ENCODE measurements at regions not wholly inside any gene's neighbourhood (a gene's known extent, or its start where the extent isn't known, plus 50 kb on each side); places are given as distances from the start of the nearest gene placed in this dataset.

GRCh38 chr1:58136387-58136786 is 410.1 kb downstream of the OMA1 start:
- no TSS peak for BruUV-seq (replicated peaks)
- Histone ChIP-seq H3F3A (ENCODE audit: insufficient read depth, low read depth) (no peaks in the 10 kb centered on the region), H3K9me2 (ENCODE audit: insufficient read depth) (no peaks in the 10 kb centered on the region), H3K4me1 (replicated peaks; ENCODE audit: insufficient read depth) (no peaks in the 10 kb centered on the region), H3K4me3 (no peak overlapping the region), H3K27ac (no peak overlapping the region), H3K27me3 (ENCODE audit: insufficient read depth, low read depth) (0 out of 2 replicates have a peak, but pooled peaks cover 3% of the 10 kb centered on the region), H3K9me3 (ENCODE audit: insufficient read depth, low read depth) (no peaks in the 10 kb centered on the region), H3K4me2 (no peak overlapping the region), H3K36me3 (ENCODE audit: low read depth) (no peaks in the 10 kb centered on the region), H2AFZ (no peak overlapping the region), H4K20me1 (ENCODE audit: insufficient read depth) (no peaks in the 10 kb centered on the region), H3K79me2 (ENCODE audit: low read depth) (no peaks in the 10 kb centered on the region)
- ChIA-PET POLR2A (ENCODE audit: unreplicated experiment) (no interaction called here), CTCF (no interaction called here)
- intact Hi-C loops (cut with micrococcal nuclease; ENCODE audit: unreplicated experiment): no loop called here
- DNase-seq: no peak
- no peak for TF ChIP-seq CTCF (conservative IDR thresholded peaks at IDR 0.05)
- no peak for TF ChIP-seq EZH2 (IDR thresholded peaks at IDR 0.05; ENCODE audit: low read depth)

GRCh38 chr1:58135821-58136321 is 410.7 kb downstream of the OMA1 start:
- Histone ChIP-seq H3K4me1 (replicated peaks; ENCODE audit: insufficient read depth) (no peaks in the 10 kb centered on the region), H3F3A (ENCODE audit: insufficient read depth, low read depth) (no peaks in the 10 kb centered on the region), H3K36me3 (ENCODE audit: low read depth) (no peaks in the 10 kb centered on the region), H3K9me3 (ENCODE audit: insufficient read depth, low read depth) (no peaks in the 10 kb centered on the region), H3K27me3 (ENCODE audit: insufficient read depth, low read depth) (0 out of 2 replicates have a peak, but pooled peaks cover 3% of the 10 kb centered on the region), H3K4me3 (no peak overlapping the region), H3K4me2 (no peak overlapping the region), H2AFZ (no peak overlapping the region), H3K27ac (no peak overlapping the region), H3K79me2 (ENCODE audit: low read depth) (no peaks in the 10 kb centered on the region), H4K20me1 (ENCODE audit: insufficient read depth) (no peaks in the 10 kb centered on the region), H3K9me2 (ENCODE audit: insufficient read depth) (no peaks in the 10 kb centered on the region)
- ChIA-PET POLR2A (ENCODE audit: unreplicated experiment) (no interaction called here), CTCF (no interaction called here)
- DNase-seq: no peak
- intact Hi-C loops (cut with micrococcal nuclease; ENCODE audit: unreplicated experiment): no loop called here
- TF ChIP-seq EZH2 (IDR thresholded peaks at IDR 0.05; ENCODE audit: low read depth): no peak
- TF ChIP-seq CTCF (conservative IDR thresholded peaks at IDR 0.05): no peak
- no TSS peak for BruUV-seq (replicated peaks)

GRCh38 chr1:58133562-58133961 is 413.0 kb downstream of the OMA1 start:
- POLR2A ChIA-PET (ENCODE audit: unreplicated experiment): no interaction called here

More at GRCh38 chr1:58133562-58133961, 413.0 kb downstream of the OMA1 start:
- no peaks in the 10 kb centered on the region for H3F3A ChIP-seq (ENCODE audit: insufficient read depth, low read depth)
- no peaks in the 10 kb centered on the region for H3K36me3 ChIP-seq (ENCODE audit: low read depth)
- no peak for DNase-seq
- intact Hi-C loops (cut with micrococcal nuclease; ENCODE audit: unreplicated experiment): no loop called here
- H3K4me2 ChIP-seq: no peak overlapping the region
- no peaks in the 10 kb centered on the region for H3K79me2 ChIP-seq (ENCODE audit: low read depth)
- no peaks in the 10 kb centered on the region for H3K4me1 ChIP-seq (replicated peaks; ENCODE audit: insufficient read depth)
- 0 out of 2 replicates have a peak, but pooled peaks cover 3% of the 10 kb centered on the region for H3K27me3 ChIP-seq (ENCODE audit: insufficient read depth, low read depth)
- H2AFZ ChIP-seq: no peak overlapping the region
- no peak overlapping the region for H3K4me3 ChIP-seq
- no peaks in the 10 kb centered on the region for H4K20me1 ChIP-seq (ENCODE audit: insufficient read depth)
- CTCF ChIA-PET: no interaction called here
- no TSS peak for BruUV-seq (replicated peaks)
- no peaks in the 10 kb centered on the region for H3K9me2 ChIP-seq (ENCODE audit: insufficient read depth)
- H3K9me3 ChIP-seq (ENCODE audit: insufficient read depth, low read depth): no peaks in the 10 kb centered on the region
- no peak overlapping the region for H3K27ac ChIP-seq
- TF ChIP-seq EZH2 (IDR thresholded peaks at IDR 0.05; ENCODE audit: low read depth) (no peak), CTCF (conservative IDR thresholded peaks at IDR 0.05) (no peak)

All from PC-9 (cell line).